Liver (tissue), 8 donors: ENCODE measurements at regions not wholly inside any gene's neighbourhood (a gene's known extent, or its start where the extent isn't known, plus 50 kb on each side); places are given as distances from the start of the nearest gene placed in this dataset.

Experiments
- DNase-seq: peaks from one replicate; pipeline ENCODE4 v3.0.0-alpha.2; 2017; ENCODE audit warnings: low spot score
- H3K27ac ChIP-seq, 2 donors: one replicate each; pipeline ENCODE4 v1.7.0; 2013; ENCODE audit warnings: inconsistent platforms in 2 of 2, low read length in 2 of 2, control low read depth in 1 of 2, low read depth in 1 of 2, mild to moderate bottlenecking in 1 of 2
- H3K27me3 ChIP-seq, 4 donors: one replicate each; pipeline versions ENCODE4 v1.6.1 to v1.7.0; 2013; ENCODE audit warnings: low read length in 3 of 4, inconsistent platforms in 1 of 4, mild to moderate bottlenecking in 1 of 4, moderate library complexity in 1 of 4; ENCODE audit not compliant: control insufficient read depth in 4 of 4, insufficient read depth in 4 of 4
- H3K36me3 ChIP-seq, 4 donors: one replicate each; pipeline versions ENCODE4 v1.6.1 to v1.7.0; 2013; ENCODE audit warnings: low read length in 3 of 4, mild to moderate bottlenecking in 3 of 4, low read depth in 1 of 4, moderate library complexity in 1 of 4; ENCODE audit not compliant: control insufficient read depth in 4 of 4, insufficient read depth in 3 of 4
- H3K4me1 ChIP-seq, 4 donors: one replicate each; pipeline versions ENCODE4 v1.6.1 to v1.7.0; 2013; ENCODE audit warnings: low read length in 3 of 4, mild to moderate bottlenecking in 3 of 4, moderate library complexity in 1 of 4; ENCODE audit not compliant: control insufficient read depth in 4 of 4, insufficient read depth in 4 of 4
- H3K4me3 ChIP-seq, 3 donors: one replicate each; pipeline versions ENCODE4 v1.6.1 to v1.7.0; 2013; ENCODE audit warnings: low read length in 3 of 3, control low read depth in 1 of 3, low read depth in 1 of 3, mild to moderate bottlenecking in 1 of 3
- H3K9ac ChIP-seq, 2 donors: one replicate each; pipeline ENCODE4 v1.7.0; 2013; ENCODE audit warnings: low read length in 2 of 2, mild to moderate bottlenecking in 2 of 2, moderate library complexity in 2 of 2, control low read depth in 1 of 2, low read depth in 1 of 2
- H3K9me3 ChIP-seq, 4 donors: one replicate each; pipeline versions ENCODE4 v1.6.1 to v1.7.0; 2013; ENCODE audit warnings: low read length in 3 of 4; ENCODE audit not compliant: control insufficient read depth in 4 of 4
- ATF3 ChIP-seq: IDR thresholded peaks from 2 replicates; pipeline ENCODE4 v1.6.1; 2016; ENCODE audit warnings: antibody characterized with exemption
- CTCF ChIP-seq: fragments of 150-350 bp; IDR thresholded peaks from 2 replicates; pipeline ENCODE4 v1.5.1; 2017; ENCODE audit warnings: improper control_type of control experiment, low read depth, low read length; ENCODE audit not compliant: missing input control
- FOXA1 ChIP-seq: IDR thresholded peaks from 2 replicates; pipeline ENCODE4 v1.6.1; 2016; ENCODE audit warnings: antibody characterized with exemption
- FOXA2 ChIP-seq: IDR thresholded peaks from 2 replicates; pipeline ENCODE4 v1.6.1; 2016; ENCODE audit warnings: antibody characterized with exemption
- GABPA ChIP-seq, 2 donors: IDR thresholded peaks in 1 of 2; conservative IDR thresholded peaks in 1 of 2; 2 replicates each; pipeline ENCODE4 v1.6.1; 2016; ENCODE audit warnings: antibody characterized with exemption in 2 of 2, mild to moderate bottlenecking in 1 of 2, moderate library complexity in 1 of 2
- HNF4A ChIP-seq, 2 donors: conservative IDR thresholded peaks; 2 replicates each; pipeline ENCODE4 v1.6.1; 2016; ENCODE audit warnings: antibody characterized with exemption in 2 of 2, mild to moderate bottlenecking in 2 of 2
- HNF4G ChIP-seq: IDR thresholded peaks from 2 replicates; pipeline ENCODE4 v1.6.1; 2016; ENCODE audit warnings: antibody characterized with exemption
- JUND ChIP-seq, 2 donors: IDR thresholded peaks; 2 replicates each; pipeline ENCODE4 v1.6.1; 2016; ENCODE audit warnings: antibody characterized with exemption in 2 of 2
- NR2F2 ChIP-seq: IDR thresholded peaks from 2 replicates; pipeline ENCODE4 v1.6.1; 2016; ENCODE audit warnings: antibody characterized with exemption
- RAD21 ChIP-seq, 2 donors: IDR thresholded peaks; 2 replicates each; pipeline ENCODE4 v1.6.1; 2016; ENCODE audit warnings: antibody characterized with exemption in 2 of 2, mild to moderate bottlenecking in 2 of 2
- SP1 ChIP-seq: IDR thresholded peaks from 2 replicates; pipeline ENCODE4 v1.6.1; 2018; ENCODE audit warnings: antibody characterized with exemption, mild to moderate bottlenecking
- TAF1 ChIP-seq: conservative IDR thresholded peaks from 2 replicates; pipeline ENCODE4 v1.6.1; 2016; ENCODE audit warnings: antibody characterized with exemption, mild to moderate bottlenecking
- YY1 ChIP-seq: IDR thresholded peaks from 2 replicates; pipeline ENCODE4 v1.6.1; 2016; ENCODE audit warnings: antibody characterized with exemption, mild to moderate bottlenecking
- WGBS: extraction: QIAGEN DNeasy Blood & Tissue Kit; methylation state at CpG from one replicate; pipeline ENCODE4 v1.1.7; 2013; 5-methylcytosine and 5-hydroxymethylcytosine counted together
- TF ChIP-seq, protein P1 (sequence below): IDR thresholded peaks from 2 replicates; pipeline ENCODE4 v1.6.1; 2016; ENCODE audit warnings: antibody characterized with exemption
- TF ChIP-seq, protein P2 (sequence below): IDR thresholded peaks from 2 replicates; pipeline ENCODE4 v1.6.1; 2016; ENCODE audit warnings: antibody characterized with exemption
- donor health status: healthy.
- donor health status: healthy.
- donor health status: healthy.
- donor health status: healthy.
- donor health status: healthy.

DNA sequence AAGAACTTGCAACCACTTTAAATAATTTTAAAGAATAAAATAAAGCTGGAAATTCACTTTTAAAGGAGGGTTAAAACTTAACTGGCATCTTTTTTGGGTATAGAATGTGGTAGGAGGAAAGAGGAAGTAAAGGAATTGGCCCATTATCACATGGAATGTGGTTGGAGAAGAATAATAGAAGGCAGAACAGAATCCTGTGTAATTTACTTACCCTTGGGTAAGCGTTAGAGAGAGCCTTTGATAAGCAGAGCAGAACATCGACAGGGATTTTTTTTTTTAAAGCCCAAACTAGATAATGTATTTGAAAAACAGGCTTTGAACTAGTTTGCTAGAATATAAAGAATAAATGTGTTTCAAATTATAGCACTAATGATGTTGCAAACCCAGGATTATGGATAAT is 199.8 kb upstream of the KIAA1217 start:
- H3K9ac ChIP-seq: no peak overlapping the region

GRCh38 chr10:24009736-24010135 is 199.2 kb upstream of the KIAA1217 start:
- Histone ChIP-seq H3K27me3 (peaks cover 0 to 5% (median 2%) of the 10 kb centered on the region in 4 donors), H3K36me3 (no peaks in the 10 kb centered on the region), H3K4me1 (no peaks in the 10 kb centered on the region), H3K9ac (no peak overlapping the region), H3K27ac (no peak overlapping the region), H3K4me3 (no peak overlapping the region), H3K9me3 (no peaks in the 10 kb centered on the region)
- no peak for DNase-seq
- WGBS: 63% methylated on average over 1 of the region's 1 CpG
- TF ChIP-seq HNF4A (conservative IDR thresholded peaks at IDR 0.05) (no peak), GABPA (IDR thresholded peaks at IDR 0.05 in 1 of 2, conservative IDR thresholded peaks at IDR 0.05 in 1 of 2) (no peak), YY1 (no peak), FOXA2 (no peak), HNF4G (no peak), TAF1 (no peak), CTCF (no peak), ATF3 (no peak), FOXA1 (no peak), NR2F2 (no peak)
- TF ChIP-seq, protein P1, sequence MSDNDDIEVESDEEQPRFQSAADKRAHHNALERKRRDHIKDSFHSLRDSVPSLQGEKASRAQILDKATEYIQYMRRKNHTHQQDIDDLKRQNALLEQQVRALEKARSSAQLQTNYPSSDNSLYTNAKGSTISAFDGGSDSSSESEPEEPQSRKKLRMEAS: no peak
- TF ChIP-seq, protein P2, sequence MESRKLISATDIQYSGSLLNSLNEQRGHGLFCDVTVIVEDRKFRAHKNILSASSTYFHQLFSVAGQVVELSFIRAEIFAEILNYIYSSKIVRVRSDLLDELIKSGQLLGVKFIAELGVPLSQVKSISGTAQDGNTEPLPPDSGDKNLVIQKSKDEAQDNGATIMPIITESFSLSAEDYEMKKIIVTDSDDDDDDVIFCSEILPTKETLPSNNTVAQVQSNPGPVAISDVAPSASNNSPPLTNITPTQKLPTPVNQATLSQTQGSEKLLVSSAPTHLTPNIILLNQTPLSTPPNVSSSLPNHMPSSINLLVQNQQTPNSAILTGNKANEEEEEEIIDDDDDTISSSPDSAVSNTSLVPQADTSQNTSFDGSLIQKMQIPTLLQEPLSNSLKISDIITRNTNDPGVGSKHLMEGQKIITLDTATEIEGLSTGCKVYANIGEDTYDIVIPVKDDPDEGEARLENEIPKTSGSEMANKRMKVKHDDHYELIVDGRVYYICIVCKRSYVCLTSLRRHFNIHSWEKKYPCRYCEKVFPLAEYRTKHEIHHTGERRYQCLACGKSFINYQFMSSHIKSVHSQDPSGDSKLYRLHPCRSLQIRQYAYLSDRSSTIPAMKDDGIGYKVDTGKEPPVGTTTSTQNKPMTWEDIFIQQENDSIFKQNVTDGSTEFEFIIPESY: no peak

More for the DNA sequence above, 199.8 kb upstream of the KIAA1217 start:
- H3K4me3 ChIP-seq: no peak overlapping the region
- TF ChIP-seq FOXA2: no peak
- no peak for TF ChIP-seq SP1
- no peak for TF ChIP-seq JUND (IDR thresholded peaks at IDR 0.05)
- TF ChIP-seq, protein P1: no peak
- TF ChIP-seq, protein P2: no peak
- no peak for TF ChIP-seq GABPA (IDR thresholded peaks at IDR 0.05 in 1 of 2, conservative IDR thresholded peaks at IDR 0.05 in 1 of 2)
- no peak for TF ChIP-seq RAD21 (IDR thresholded peaks at IDR 0.05)
- H3K36me3 ChIP-seq: no peaks in the 10 kb centered on the region
- DNase-seq: no peak
- peaks cover 0 to 5% (median 2%) of the 10 kb centered on the region in 4 donors for H3K27me3 ChIP-seq
- WGBS: 36% methylated on average over 2 of the region's 2 CpGs
- H3K27ac ChIP-seq: no peak overlapping the region
- no peaks in the 10 kb centered on the region for H3K4me1 ChIP-seq
- no peaks in the 10 kb centered on the region for H3K9me3 ChIP-seq
